ENCODE measurements at regions not wholly inside any gene's neighbourhood (a gene's known extent, or its start where the extent isn't known, plus 50 kb on each side); places are given as distances from the start of the nearest gene placed in this dataset.
"Not testable (repeated sequence)": the region's sequence is repeated elsewhere in the genome, so short reads cannot be mapped to it uniquely, and the experiment has no call there.

DNA sequence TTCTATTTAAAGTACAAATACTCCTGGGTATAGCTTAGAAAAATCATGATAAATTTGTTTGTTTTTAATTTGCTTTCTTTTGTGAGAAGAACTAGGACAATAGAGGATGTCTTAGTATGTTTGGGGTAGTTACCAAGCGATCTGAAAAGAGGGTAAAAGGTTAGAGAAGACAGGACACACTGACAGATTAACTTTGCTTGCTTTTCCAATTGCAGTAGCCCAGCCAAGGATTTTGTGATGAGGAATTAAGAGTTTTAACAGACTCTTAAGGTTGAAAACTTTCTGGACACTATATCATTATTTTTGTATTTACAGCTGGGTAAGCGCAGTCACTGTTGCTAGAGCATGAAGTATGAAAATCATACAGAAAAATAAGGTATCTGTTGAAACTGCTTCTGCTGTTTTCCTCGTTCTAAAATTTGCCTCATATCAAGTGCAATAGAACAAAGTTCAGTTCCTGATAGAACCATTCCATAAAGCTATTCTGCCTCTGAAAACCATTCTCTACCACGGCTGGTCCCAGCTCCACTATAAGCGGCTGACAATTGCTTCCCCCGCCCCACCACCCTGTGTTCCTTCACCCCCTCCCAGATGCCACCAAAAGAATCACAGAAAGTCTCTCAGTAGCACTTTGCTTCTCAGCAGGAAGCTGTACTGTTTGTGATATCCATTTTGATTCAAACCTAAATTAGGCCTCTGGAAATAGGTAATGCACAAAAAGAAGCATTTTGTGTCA, 413.4 kb downstream of the BCAT1 start:
- Histone ChIP-seq H3K4me1 (ENCODE audit: insufficient read depth, low read length) (0 out of 2 replicates have a peak, but pooled peaks cover 8% of the 10 kb centered on the region), H3K9ac (ENCODE audit: low read depth, low read length) (no peak overlapping the region), H3K36me3 (ENCODE audit: insufficient read depth, low read length) (no peaks in the 10 kb centered on the region), H3K9me3 (ENCODE audit: control insufficient read depth, insufficient read depth, low read length) (no peaks in the 10 kb centered on the region)

DNA sequence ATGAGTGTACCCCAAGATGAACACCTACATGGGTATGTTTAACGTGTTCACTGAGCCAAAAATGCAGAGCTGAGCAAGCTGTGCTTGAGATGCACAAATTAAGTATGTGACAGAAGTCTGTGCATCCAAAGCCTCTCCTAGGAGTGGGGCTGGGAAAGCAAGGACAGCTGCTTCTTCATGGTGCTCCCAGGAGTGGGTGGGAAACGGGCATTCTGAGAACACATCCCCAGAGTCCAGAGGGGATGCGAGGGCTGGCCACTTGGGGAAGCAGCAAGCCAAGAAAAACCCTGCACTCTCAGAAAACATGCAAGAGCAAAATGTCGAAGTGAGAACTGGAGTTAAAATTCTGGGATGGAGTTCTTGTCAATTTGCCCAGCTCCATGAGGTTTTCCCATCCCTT, 414.3 kb downstream of the BCAT1 start:
- H3K9me3 ChIP-seq (ENCODE audit: control insufficient read depth, insufficient read depth, low read length): no peaks in the 10 kb centered on the region
- H3K36me3 ChIP-seq (ENCODE audit: insufficient read depth, low read length): no peaks in the 10 kb centered on the region
- H3K9ac ChIP-seq (ENCODE audit: low read depth, low read length): no peak overlapping the region
- H3K4me1 ChIP-seq (ENCODE audit: insufficient read depth, low read length): 0 out of 2 replicates have a peak, but pooled peaks cover 8% of the 10 kb centered on the region

DNA sequence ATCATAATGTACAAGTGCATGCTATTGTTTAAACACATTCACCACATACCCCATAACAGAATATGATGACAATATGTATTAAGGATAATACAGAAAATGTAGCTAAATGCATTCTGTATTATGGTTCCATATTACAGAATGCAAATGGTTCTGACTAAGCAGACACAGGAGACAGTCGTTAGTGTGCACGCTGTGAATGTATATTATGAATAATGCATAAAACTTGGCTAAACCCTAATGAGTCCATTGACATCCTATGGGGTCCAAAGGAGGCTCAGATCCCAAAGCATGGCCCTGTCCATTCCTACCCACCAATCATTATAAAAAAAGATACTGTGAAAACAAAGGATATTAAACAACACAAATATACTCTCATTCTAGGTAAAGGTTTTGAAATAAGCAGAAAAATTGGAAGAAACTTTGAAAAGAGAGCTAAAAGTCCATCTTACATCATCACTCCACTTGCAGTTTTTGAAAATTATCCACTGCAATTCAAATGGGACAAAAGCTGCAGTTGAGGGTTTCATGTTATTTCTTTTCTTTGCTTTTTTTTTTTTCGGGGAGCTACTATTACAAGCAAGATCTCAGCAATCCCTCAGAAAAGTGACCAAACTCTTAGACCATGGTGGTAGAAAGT, 415.1 kb downstream of the BCAT1 start:
- H3K9ac ChIP-seq (ENCODE audit: low read depth, low read length): no peak overlapping the region
- H3K4me1 ChIP-seq (ENCODE audit: insufficient read depth, low read length): 0 out of 2 replicates have a peak, but pooled peaks cover 8% of the 10 kb centered on the region
- no peaks in the 10 kb centered on the region for H3K36me3 ChIP-seq (ENCODE audit: insufficient read depth, low read length)
- H3K9me3 ChIP-seq (ENCODE audit: control insufficient read depth, insufficient read depth, low read length): no peaks in the 10 kb centered on the region

DNA sequence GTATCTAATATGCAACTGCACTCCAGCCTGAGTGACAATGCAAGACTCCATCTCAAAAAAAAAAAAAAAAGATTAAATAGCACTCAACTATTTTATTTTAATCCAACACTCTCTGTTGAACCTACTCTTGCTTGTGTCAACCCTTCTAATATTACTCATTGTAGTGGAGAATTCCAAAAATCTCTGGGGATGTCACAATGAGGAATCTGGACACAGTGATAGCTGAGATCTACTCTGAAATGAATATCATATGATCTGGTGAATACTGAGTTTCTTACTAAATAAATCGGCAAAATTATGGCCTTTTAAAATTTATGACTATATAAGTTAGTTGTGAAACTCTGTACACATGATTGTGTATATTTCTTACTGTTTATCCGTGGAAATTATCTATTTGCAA, 418.2 kb downstream of the BCAT1 start:
- Histone ChIP-seq H3K9me3 (ENCODE audit: control insufficient read depth, insufficient read depth, low read length) (no peaks in the 10 kb centered on the region), H3K36me3 (ENCODE audit: insufficient read depth, low read length) (no peaks in the 10 kb centered on the region)

DNA sequence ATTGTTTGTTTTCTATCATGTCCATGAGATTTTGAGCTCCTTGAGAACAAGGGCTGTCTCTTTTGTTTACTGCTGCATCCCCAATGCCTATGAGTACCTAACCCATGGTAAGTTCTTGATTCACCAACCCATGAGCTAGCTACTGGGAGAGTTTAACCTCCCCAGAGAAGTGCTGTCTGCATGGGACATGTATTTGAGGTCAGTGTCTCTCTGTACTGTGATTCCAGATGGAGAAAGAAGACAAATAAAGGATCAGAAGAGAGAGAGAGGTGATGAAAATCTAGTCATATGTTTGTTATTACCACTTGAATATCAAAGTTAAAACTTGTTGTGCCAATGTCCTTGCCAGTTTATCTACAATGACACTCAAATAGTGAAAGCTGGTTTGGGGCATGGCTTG, 421.8 kb downstream of the BCAT1 start:
- H3K9ac ChIP-seq (ENCODE audit: low read depth, low read length): no peak overlapping the region
- no peaks in the 10 kb centered on the region for H3K36me3 ChIP-seq (ENCODE audit: insufficient read depth, low read length)
- H3K4me1 ChIP-seq (ENCODE audit: insufficient read depth, low read length): no peaks in the 10 kb centered on the region
- no peaks in the 10 kb centered on the region; the same call in 1 of the 2 replicates for H3K9me3 ChIP-seq (ENCODE audit: control insufficient read depth, insufficient read depth, low read length)

More for the DNA sequence above, 418.2 kb downstream of the BCAT1 start:
- H3K4me1 ChIP-seq (ENCODE audit: insufficient read depth, low read length): 0 out of 2 replicates have a peak, but pooled peaks cover 2% of the 10 kb centered on the region
- no peak overlapping the region for H3K9ac ChIP-seq (ENCODE audit: low read depth, low read length)

DNA sequence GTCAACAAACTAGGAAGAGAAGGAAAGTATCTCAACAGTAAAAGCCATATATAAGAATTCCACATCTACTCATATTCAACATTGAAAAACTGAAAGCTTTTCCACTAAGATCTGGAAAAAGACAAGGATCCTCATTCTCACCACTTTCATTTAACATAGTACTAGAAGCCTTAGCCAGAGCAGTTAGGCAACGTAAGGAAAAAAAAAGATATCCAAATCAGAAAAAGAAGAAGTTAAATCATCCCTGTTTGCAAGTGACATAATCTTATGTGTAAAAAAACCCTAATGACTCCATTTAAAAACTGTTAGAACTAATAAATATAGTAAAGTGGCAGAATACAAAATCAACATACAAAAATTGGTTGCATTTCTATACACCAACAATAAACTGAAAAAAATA, 426.2 kb downstream of the BCAT1 start:
- H3K9ac ChIP-seq (ENCODE audit: low read depth, low read length): no peak overlapping the region
- peaks cover 5% of the 10 kb centered on the region for H3K9me3 ChIP-seq (ENCODE audit: control insufficient read depth, insufficient read depth, low read length)
- H3K36me3 ChIP-seq (ENCODE audit: insufficient read depth, low read length): no peaks in the 10 kb centered on the region
- no peaks in the 10 kb centered on the region for H3K4me1 ChIP-seq (ENCODE audit: insufficient read depth, low read length)

DNA sequence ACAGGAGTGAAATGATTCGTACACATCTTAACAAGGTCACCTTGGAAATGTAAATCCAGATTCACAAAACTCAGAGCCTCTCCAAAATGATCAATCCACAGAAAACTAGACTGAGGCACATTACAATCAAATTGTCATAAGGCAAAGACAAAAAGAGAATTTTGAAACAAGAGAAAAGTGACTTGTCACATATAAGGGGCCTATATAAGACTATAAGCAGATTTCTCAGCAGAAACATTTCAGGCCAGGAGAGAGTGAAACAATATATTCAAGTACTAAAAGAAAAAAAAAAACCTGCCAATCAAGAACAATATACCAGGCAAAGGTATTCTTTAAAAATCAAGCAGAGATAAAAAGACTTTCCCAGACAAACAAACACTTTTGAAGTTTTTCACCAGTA, 429.1 kb downstream of the BCAT1 start:
- no peaks in the 10 kb centered on the region for H3K4me1 ChIP-seq (ENCODE audit: insufficient read depth, low read length)
- H3K9me3 ChIP-seq (ENCODE audit: control insufficient read depth, insufficient read depth, low read length): peaks cover 5% of the 10 kb centered on the region
- H3K36me3 ChIP-seq (ENCODE audit: insufficient read depth, low read length): no peaks in the 10 kb centered on the region
- no peak overlapping the region for H3K9ac ChIP-seq (ENCODE audit: low read depth, low read length)

DNA sequence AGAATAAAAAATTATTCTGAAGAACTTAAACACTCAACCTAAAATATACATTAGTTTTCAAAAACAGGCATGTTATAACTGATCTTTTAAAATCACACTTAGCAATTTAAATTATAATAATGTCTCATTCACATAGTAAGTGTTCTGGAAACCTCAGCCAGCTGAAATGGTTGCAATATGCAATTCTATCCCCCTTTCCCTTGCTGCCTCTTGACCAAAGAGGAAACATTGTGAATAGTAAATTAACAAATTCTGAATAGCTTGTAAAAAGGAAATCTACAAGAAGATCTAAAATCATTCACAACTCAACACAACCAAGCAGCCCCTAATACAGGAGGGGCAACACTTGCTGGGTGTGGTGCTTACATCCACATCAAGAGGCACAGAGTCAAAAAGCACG, 431.9 kb downstream of the BCAT1 start:
- H3K4me1 ChIP-seq (ENCODE audit: insufficient read depth, low read length): no peaks in the 10 kb centered on the region
- no peaks in the 10 kb centered on the region for H3K36me3 ChIP-seq (ENCODE audit: insufficient read depth, low read length)
- peaks cover 5% of the 10 kb centered on the region for H3K9me3 ChIP-seq (ENCODE audit: control insufficient read depth, insufficient read depth, low read length)
- no peak overlapping the region for H3K9ac ChIP-seq (ENCODE audit: low read depth, low read length)

DNA sequence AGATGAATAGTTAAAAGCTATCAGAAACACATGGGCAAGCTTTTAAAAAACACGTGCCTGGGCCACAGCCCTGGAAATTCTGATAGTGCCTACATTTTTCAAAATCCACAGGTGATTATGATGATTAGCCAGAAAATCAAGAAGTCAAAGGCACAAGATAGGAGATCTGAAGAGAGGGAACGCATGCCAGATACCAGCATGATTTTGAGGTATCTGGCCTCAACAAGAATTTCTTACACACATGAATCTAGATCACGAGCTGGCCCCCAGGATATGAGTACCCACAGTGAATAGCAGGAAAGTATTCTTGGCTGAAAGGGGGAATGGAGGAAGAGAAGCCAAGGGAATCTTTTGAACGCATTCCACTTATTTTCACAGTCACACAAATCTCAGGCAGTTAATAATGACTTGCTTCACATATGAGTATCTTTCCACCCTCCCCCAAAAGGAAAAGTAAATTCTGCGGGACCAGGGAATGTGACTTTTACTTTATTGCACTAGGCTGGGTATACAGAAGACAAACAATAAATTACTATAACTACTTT, 438.2 kb downstream of the BCAT1 start:
- H3K9ac ChIP-seq (ENCODE audit: low read depth, low read length): no peak overlapping the region
- no peaks in the 10 kb centered on the region for H3K9me3 ChIP-seq (ENCODE audit: control insufficient read depth, insufficient read depth, low read length)
- no peaks in the 10 kb centered on the region for H3K36me3 ChIP-seq (ENCODE audit: insufficient read depth, low read length)
- no peaks in the 10 kb centered on the region for H3K4me1 ChIP-seq (ENCODE audit: insufficient read depth, low read length)

DNA sequence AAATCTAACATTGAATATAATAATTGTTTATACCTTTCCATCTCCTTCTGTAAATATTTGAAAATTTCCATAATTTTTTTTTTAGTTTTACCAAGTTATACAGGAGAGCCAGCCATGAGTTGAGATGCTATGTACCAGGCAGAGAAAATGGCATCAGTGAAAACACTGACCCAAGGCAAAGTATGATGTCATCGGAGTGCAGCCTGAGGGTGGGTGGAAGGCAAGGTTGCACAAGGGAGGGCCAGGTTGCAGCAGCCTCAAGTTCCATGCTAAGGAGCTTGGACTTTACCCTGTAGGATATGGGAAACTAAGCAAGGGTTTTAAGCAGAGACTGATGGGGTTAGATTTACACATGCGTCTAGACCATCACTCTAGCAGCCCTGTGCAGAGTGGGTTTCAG, 441.1 kb downstream of the BCAT1 start:
- Histone ChIP-seq H3K36me3 (ENCODE audit: insufficient read depth, low read length) (no peaks in the 10 kb centered on the region), H3K9ac (ENCODE audit: low read depth, low read length) (no peak overlapping the region), H3K4me1 (ENCODE audit: insufficient read depth, low read length) (no peaks in the 10 kb centered on the region), H3K9me3 (ENCODE audit: control insufficient read depth, insufficient read depth, low read length) (no peaks in the 10 kb centered on the region)

DNA sequence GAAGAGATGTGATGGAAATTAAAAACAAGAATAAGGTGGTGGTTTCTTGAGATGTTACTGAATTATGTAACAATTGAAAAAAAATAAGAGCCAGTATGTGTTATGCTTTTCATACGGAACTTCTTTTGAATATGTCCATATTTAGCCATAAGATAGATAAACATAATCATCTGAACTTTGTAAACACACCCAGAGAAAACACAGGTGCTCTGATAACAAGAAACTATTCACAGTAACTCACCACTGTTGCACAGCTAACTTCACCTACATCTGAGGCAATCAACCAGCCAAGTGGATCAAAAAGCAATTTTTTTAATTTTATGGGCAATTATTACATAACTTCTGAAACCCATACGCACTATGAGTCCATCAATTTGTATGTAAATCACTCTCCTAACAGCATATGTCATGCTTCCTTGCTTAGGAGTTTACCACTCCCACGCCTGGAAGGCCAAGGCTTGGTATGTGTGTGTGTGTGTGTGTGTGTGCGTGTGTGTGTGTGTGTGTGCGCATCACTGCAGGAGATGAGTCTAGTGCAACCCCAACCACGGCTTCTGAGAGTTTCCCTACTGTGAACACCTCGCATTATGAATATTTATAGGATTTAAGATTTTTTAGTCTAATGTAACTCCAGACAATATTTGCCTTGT, 443.4 kb downstream of the BCAT1 start:
- Histone ChIP-seq H3K9ac (ENCODE audit: low read depth, low read length) (no peak overlapping the region), H3K36me3 (ENCODE audit: insufficient read depth, low read length) (no peaks in the 10 kb centered on the region), H3K4me1 (ENCODE audit: insufficient read depth, low read length) (peaks cover 2% of the 10 kb centered on the region; the same call in 1 of the 2 replicates), H3K9me3 (ENCODE audit: control insufficient read depth, insufficient read depth, low read length) (no peaks in the 10 kb centered on the region)

DNA sequence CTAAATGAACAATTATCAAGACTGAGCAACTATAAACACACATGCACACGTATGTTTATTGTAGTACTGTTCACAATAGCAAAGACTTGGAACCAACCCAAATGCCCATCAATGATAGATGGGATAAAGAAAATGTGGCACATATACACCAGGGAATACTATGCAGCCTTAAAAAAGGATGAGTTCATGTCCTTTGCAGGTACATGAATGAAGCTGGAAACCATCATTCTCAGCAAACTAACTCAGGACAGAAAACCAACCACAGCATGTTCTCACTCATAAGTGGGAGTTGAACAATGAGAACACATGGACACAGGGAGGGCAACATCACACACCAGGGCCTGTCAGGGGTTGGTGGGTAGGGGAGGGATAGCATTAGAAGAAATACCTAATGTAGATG, 445.4 kb downstream of the BCAT1 start:
- H3K9me3 ChIP-seq (ENCODE audit: control insufficient read depth, insufficient read depth, low read length); H3K4me1 ChIP-seq (ENCODE audit: insufficient read depth, low read length); H3K36me3 ChIP-seq (ENCODE audit: insufficient read depth, low read length); H3K9ac ChIP-seq (ENCODE audit: low read depth, low read length): not testable (repeated sequence)

DNA sequence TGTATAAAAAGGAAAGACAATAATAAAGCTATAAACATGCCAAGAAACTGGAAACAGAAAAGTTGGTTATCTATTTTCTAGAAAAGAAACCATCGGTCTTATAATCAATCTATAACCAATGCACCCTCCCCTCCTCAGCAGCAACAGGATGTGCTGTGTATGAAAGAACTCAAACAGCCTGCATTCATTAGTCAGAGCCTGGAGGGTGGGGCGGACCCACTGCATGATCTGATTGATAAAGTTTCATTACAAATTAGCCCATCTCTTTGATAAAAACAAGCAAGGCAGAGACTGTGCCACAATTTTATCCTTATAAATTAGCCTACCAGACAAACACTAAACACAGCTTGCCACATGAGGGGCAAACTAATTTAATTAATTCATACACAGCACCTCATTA, 448.1 kb downstream of the BCAT1 start:
- H3K9ac ChIP-seq (ENCODE audit: low read depth, low read length): no peak overlapping the region
- H3K36me3 ChIP-seq (ENCODE audit: insufficient read depth, low read length): no peaks in the 10 kb centered on the region
- H3K4me1 ChIP-seq (ENCODE audit: insufficient read depth, low read length): peaks cover 4% of the 10 kb centered on the region; the same call in 1 of the 2 replicates

DNA sequence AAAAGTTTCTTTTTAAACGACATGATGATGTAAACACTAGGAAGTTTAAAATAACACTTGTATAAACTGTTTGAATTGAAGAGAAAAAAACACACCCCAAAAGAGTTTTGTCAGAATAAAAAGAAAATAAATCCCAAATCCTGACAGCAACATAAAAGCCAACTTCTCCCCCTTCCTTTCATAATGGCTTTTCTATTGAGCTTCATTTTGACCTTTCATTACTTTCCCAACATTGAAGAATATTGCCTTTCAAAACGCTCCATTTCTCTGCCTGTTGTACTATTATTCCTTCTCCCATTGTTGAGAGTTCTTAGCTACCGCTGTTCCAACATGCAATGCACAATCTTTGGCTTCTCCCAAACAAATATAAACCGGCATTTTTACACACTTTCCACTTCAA, 448.5 kb downstream of the BCAT1 start:
- Histone ChIP-seq H3K36me3 (ENCODE audit: insufficient read depth, low read length) (no peaks in the 10 kb centered on the region), H3K4me1 (ENCODE audit: insufficient read depth, low read length) (peaks cover 4% of the 10 kb centered on the region; the same call in 1 of the 2 replicates), H3K9ac (ENCODE audit: low read depth, low read length) (no peak overlapping the region), H3K9me3 (ENCODE audit: control insufficient read depth, insufficient read depth, low read length) (no peaks in the 10 kb centered on the region)

More for the DNA sequence above, 448.1 kb downstream of the BCAT1 start:
- no peaks in the 10 kb centered on the region for H3K9me3 ChIP-seq (ENCODE audit: control insufficient read depth, insufficient read depth, low read length)

All from ES-I3 (cell line).